ENCODE measurements at regions not wholly inside any gene's neighbourhood (a gene's known extent, or its start where the extent isn't known, plus 50 kb on each side); places are given as distances from the start of the nearest gene placed in this dataset.

DNA sequence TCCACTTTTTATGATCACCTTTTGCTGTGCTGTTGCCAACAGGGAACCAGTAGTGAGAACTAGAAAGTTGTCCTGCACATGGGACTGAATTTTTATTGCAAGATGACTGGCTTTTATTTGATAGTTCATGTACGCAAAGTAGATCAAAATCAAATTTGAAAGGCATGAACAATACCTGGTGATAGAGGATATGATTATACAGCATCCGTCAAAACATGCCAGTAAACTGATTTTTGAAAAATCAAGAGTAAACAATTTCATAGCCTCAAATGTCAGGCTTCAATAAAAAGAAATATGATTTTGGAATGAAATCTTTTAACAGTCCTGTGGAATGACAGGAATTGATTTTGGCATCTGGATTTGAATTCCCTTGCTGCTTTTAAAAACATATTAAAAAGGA, 219.6 kb upstream of the LRRN1 start:
- no peak for DNase-seq (ENCODE audit: low read depth in 3 of 3, low spot score in 2 of 3)

GRCh38 chr3:3578718-3579117, 220.5 kb upstream of the LRRN1 start:
- DNase-seq (ENCODE audit: low read depth in 3 of 3, low spot score in 2 of 3): no peak

- no peak for DNase-seq (ENCODE audit: low read depth in 3 of 3, low spot score in 2 of 3)
Observed at GRCh38 chr3:3577823-3578222, 221.4 kb upstream of the LRRN1 start.

DNA sequence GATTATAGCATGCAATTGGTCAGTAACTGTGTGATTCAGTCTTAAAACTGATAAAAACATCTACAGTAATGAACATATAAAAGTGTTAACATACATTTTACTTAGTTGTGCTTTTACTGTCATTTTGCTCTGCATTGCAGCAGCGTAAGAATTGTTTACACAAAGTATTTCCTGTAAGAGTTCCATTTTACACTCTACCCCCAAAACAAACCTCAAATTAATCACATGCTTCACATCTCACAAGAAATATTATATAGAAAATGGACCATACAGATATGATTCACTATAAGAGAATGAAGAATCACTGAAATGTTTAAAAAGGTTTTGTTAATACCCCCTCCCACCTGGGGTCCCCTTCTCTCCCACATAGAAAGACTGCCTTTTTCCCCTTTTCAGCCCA, 225.9 kb upstream of the LRRN1 start:
- DNase-seq (ENCODE audit: low read depth in 3 of 3, low spot score in 2 of 3): no peak

DNA sequence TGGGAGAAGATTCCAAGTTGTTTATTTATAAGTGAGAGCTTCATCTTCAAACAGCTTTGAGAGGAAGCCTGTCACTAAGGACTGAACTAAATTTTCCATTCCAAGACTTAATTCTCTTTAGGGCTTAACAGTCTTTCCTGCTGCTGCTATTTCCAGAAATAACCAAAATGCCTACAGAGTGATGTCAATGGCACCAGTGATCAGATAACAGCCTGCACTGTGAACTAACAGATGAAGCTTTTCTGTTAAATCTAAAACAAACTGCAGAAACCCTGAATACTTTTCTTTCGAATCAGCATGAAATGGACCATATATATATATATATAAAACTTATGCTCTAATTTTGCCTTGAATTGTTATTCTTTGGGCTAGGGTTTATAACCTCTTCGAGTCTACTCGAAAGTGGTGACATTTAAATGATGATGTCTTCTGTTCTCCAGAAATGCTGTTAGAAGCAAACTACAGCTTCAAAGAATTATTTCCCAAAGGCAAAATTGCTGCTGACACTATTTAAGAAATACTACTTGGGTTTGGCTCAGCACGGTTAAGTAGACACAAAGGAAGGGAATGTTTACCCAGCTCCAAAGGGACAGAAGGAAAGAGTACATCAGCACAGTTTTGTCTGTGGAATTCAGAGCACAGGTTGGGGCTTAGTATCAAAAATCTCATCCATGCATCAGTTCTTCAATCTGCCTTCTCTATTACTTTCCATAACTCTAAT, 238.5 kb upstream of the LRRN1 start:
- peak in 1 of 3 donors; percentile 12 for DNase-seq (ENCODE audit: low read depth in 3 of 3, low spot score in 2 of 3)

DNA sequence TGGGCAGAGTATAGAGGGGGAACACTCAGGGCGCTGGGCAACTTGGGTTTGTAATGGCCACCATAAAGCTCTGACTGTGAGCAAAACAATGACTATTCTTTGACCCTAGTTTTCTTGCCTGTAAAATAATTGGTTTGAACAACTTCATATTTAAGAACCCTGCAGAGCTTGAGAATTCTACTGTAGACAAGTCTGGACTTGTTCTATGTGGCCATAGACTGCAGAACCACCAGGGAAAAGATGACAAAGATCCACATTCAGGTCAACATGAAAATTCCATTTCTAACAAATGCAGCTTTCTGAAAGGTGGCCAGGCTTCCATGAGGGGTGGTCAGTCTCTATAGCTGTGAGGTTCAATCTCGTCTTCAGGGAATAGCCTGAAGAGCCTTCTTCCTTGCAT, 239.4 kb upstream of the LRRN1 start:
- no peak for DNase-seq (ENCODE audit: low read depth in 3 of 3, low spot score in 2 of 3)

DNA sequence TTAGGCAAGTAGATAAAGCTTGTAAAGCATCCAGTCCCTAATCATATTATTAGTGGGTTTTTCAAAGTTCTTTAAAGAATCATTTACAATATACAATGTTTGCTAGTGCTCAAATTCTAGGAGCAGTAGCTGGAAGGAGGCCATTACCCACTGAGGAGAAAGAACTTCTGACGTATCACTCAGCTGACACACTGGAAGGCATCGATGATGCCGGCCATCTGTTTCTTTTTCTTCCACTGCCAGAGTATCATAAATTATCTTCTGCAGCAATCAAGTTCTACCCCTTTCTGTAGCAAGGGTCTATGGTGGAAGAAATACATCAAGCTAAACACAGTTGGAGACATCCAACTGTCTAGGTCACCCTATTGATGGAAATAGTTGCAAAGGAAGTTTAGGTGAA, 243.2 kb upstream of the LRRN1 start:
- no peak for DNase-seq (ENCODE audit: low read depth in 3 of 3, low spot score in 2 of 3)

DNA sequence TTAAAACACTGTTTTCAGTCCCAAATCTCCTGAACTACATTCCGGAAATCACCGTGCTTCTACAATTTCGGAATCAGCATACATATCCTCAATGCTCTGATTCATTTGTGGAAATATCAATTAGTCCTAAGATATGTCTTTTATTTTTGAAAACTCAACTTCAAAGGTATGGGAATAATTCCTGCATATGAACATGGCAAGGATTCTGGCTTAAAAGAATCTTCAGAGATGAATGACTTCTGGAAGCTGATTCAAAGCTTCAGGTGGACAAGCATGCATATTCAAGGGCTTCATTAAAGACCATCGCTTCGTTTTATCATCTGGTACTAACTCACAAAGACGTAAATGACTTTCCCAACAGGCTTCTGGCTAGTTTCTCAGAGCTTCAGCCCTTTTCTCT, 246.0 kb upstream of the LRRN1 start:
- DNase-seq (ENCODE audit: low read depth in 3 of 3, low spot score in 2 of 3): no peak

GRCh38 chr3:3552761-3553160, 246.5 kb upstream of the LRRN1 start:
- no peak for DNase-seq (ENCODE audit: low read depth in 3 of 3, low spot score in 2 of 3)

- DNase-seq (ENCODE audit: low read depth in 3 of 3, low spot score in 2 of 3): no peak
Observed at GRCh38 chr3:3551981-3552380, 247.2 kb upstream of the LRRN1 start.

- no peak for DNase-seq (ENCODE audit: low read depth in 3 of 3, low spot score in 2 of 3)
Observed at GRCh38 chr3:3545360-3545759, 253.9 kb upstream of the LRRN1 start.

- DNase-seq (ENCODE audit: low read depth in 3 of 3, low spot score in 2 of 3): no peak
Observed at GRCh38 chr3:3538451-3538850, 260.8 kb upstream of the LRRN1 start.

GRCh38 chr3:3532508-3532907, 266.7 kb upstream of the LRRN1 start:
- no peak for DNase-seq (ENCODE audit: low read depth in 3 of 3, low spot score in 2 of 3)

- DNase-seq (ENCODE audit: low read depth in 3 of 3, low spot score in 2 of 3): no peak
Observed at GRCh38 chr3:3531476-3531875, 267.8 kb upstream of the LRRN1 start.

GRCh38 chr3:3519266-3519665, 280.0 kb upstream of the LRRN1 start:
- DNase-seq (ENCODE audit: low read depth in 3 of 3, low spot score in 2 of 3): no peak

DNA sequence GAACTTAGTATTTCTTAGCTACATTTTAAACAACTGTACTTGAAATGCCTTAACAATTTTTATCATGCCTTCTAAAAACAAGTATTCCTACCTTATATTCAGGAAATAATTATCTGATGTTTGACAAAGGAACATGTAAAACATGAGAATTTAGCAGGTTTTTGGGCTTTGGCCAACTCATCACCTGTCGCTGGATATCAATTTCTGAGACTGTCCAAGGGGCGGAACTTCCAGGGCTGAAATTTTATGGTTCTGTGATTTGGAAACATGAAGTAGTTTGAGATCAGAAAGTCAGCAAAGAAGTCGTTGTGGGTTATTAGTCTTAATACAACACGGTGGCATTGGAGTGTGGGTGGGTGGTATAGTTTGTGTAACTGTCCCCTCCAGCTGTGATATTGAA, 282.2 kb upstream of the LRRN1 start:
- DNase-seq (ENCODE audit: low read depth in 3 of 3, low spot score in 2 of 3): no peak

DNA sequence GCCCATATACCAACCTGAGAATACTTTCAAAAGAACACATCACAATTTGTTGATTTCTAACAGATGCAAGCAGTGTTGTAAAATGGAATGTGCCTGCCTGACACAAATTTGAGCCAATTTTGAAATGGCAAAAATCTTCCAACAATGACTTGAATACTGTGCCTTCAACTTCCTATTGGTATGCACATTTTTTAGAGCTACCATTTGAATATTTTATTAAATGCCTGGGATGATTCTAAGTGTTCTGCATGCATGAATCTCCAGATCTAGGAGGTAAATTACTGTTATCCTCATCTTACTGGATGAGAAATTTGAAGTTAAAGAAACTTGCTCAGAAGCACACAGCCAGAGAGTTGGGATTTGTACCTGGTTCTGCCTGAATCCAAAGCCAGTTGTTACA, 282.8 kb upstream of the LRRN1 start:
- no peak for DNase-seq (ENCODE audit: low read depth in 3 of 3, low spot score in 2 of 3)

DNA sequence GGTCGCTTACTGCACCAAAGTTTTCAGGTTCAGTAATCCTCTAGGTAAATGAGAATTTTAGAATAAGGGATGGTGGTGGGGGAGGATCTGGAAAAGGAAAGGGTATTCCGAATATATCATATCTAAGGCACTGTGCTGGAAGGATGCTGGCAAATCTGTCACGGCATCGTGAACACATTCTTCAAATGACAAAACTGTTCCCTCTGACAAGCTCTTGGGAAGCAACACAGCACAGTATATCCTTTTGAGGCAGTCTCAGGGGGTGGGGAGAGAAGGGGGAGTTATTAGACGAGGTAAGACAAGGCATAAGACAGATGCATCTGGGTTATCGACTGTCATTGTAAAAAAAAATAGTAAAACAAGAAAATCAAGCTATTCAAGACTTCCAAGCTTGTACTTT, 289.6 kb upstream of the LRRN1 start:
- no peak for DNase-seq (ENCODE audit: low read depth in 3 of 3, low spot score in 2 of 3)

- DNase-seq (ENCODE audit: low read depth in 3 of 3, low spot score in 2 of 3): no peak
Observed at GRCh38 chr3:3504686-3505085, 294.5 kb upstream of the LRRN1 start.

DNA sequence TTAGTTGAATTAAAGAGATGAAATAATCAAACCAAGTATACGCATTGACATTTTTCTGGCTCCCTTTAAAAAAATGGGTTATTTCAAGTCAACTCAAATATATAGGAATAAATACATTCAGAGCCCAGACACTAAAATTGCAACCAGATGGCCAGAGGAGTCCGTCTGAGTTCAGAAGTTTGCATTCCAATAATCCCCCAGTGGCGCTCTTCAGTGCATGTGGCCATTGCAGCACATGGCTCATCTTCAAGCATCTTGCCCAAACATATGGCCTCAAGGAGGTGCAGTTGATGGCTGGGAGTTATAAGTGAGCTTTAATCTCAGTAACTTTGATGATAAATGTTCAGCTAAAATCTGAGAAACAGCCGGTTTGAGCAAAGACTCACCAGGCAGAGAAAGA, 295.8 kb upstream of the LRRN1 start:
- DNase-seq (ENCODE audit: low read depth in 3 of 3, low spot score in 2 of 3): no peak

DNA sequence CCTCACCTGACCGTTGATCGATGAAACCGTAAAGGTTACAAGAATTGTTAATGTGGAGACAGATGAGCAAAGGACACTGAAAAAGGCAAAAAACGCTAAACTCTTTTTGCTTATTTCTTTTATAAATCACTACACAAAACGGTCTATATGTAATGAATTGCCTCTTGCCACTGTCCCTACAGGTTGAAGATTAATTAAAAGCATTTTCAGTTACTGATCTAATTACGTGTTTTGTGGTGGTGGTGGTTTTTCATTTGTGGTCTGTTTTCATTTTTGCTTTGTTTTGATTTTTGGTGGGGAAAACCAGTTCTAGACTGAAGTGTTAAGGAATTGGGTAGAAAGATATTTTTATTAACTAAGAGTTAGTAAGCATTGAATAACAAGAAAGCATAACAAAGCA, 299.2 kb upstream of the LRRN1 start:
- no peak for DNase-seq (ENCODE audit: low read depth in 3 of 3, low spot score in 2 of 3)

DNA sequence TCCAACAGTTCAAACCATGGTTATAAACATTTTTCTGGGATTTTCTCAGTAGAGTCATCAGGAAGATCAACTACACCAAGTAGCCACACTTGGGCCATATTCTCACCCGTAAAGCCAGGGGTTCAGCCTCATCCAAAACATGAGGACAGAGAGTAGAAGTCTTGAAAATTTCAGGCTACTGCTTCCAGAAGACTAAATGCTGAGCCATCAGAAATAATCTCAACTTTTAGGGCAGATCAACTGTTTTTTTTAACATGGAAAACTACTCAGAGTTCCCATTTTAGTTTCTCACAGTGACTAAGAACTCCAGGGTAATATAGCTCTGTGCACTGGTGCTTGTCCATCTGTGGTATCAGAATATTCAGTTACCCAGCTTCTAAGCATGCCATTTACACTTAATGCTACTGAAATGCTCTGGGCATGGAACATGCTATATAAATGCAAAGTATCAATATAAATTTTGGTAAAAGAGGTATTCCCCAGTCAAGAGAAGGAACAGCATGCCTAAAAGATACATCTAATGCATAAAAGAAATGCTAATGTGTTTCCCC, 300.1 kb upstream of the LRRN1 start:
- no peak for DNase-seq (ENCODE audit: low read depth in 3 of 3, low spot score in 2 of 3)

- no peak for DNase-seq (ENCODE audit: low read depth in 3 of 3, low spot score in 2 of 3)
Observed at GRCh38 chr3:3495611-3496010, 303.6 kb upstream of the LRRN1 start.
